ENCODE measurements at regions not wholly inside any gene's neighbourhood (a gene's known extent, or its start where the extent isn't known, plus 50 kb on each side); places are given as distances from the start of the nearest gene placed in this dataset.

GRCh38 chr3:18872466-18872865, 275.8 kb upstream of the KCNH8 start:
- H3K9me3 ChIP-seq, result no peaks in the 10 kb centered on the region
- H3K27me3 ChIP-seq, result no peaks in the 10 kb centered on the region
- no peak for DNase-seq
- H3K27ac ChIP-seq, result no peak overlapping the region
- intact Hi-C loops (cut with DNase I), result no loop called here
- 90 to 98% (median 94%) methylated on average over 1 of the region's 1 CpG for WGBS, 3 donors
- no peaks in the 10 kb centered on the region for H3K36me3 ChIP-seq
- no peak for TF ChIP-seq CTCF (IDR thresholded peaks at IDR 0.05)
- no peak for TF ChIP-seq EP300 (IDR thresholded peaks at IDR 0.05)
- TF ChIP-seq POLR2A (IDR thresholded peaks at IDR 0.05), result no peak
- H3K4me3 ChIP-seq, result no peak overlapping the region
- no peaks in the 10 kb centered on the region for H3K4me1 ChIP-seq (ENCODE audit: insufficient read depth)

- intact Hi-C loops (cut with DNase I), result no loop called here
- TF ChIP-seq EP300 (IDR thresholded peaks at IDR 0.05), result no peak
- no peak for TF ChIP-seq CTCF (IDR thresholded peaks at IDR 0.05)
- TF ChIP-seq POLR2A (IDR thresholded peaks at IDR 0.05), result no peak
- Histone ChIP-seq H3K27ac (no peak overlapping the region), H3K4me1 (ENCODE audit: insufficient read depth) (no peaks in the 10 kb centered on the region), H3K36me3 (no peaks in the 10 kb centered on the region), H3K4me3 (no peak overlapping the region), H3K27me3 (no peaks in the 10 kb centered on the region), H3K9me3 (no peaks in the 10 kb centered on the region)
- no peak for DNase-seq
- WGBS, 3 donors, result 82 to 88% (median 82%) methylated on average over 2 of the region's 2 CpGs
Observed at GRCh38 chr3:18870642-18871041, 277.7 kb upstream of the KCNH8 start.

- no peak for DNase-seq
- no peak for TF ChIP-seq CTCF (IDR thresholded peaks at IDR 0.05)
- no peak for TF ChIP-seq EP300 (IDR thresholded peaks at IDR 0.05)
- no peak for TF ChIP-seq POLR2A (IDR thresholded peaks at IDR 0.05)
- no peaks in the 10 kb centered on the region for H3K27me3 ChIP-seq
- H3K27ac ChIP-seq, result no peak overlapping the region
- no peak overlapping the region for H3K4me3 ChIP-seq
- H3K9me3 ChIP-seq, result no peaks in the 10 kb centered on the region
- no peaks in the 10 kb centered on the region for H3K4me1 ChIP-seq (ENCODE audit: insufficient read depth)
- H3K36me3 ChIP-seq, result no peaks in the 10 kb centered on the region
- WGBS, 3 donors, result 75 to 92% (median 88%) methylated on average over 1 of the region's 1 CpG
- intact Hi-C loops (cut with DNase I), result no loop called here
Observed at GRCh38 chr3:18870074-18870640, 278.2 kb upstream of the KCNH8 start.

GRCh38 chr3:18868911-18869689, 279.2 kb upstream of the KCNH8 start:
- no peaks in the 10 kb centered on the region for H3K27me3 ChIP-seq
- TF ChIP-seq CTCF (IDR thresholded peaks at IDR 0.05) (no peak), EP300 (IDR thresholded peaks at IDR 0.05) (no peak), POLR2A (IDR thresholded peaks at IDR 0.05) (no peak)
- WGBS, 3 donors, result 89 to 91% (median 91%) methylated on average over 4 of the region's 4 CpGs
- H3K27ac ChIP-seq, result no peak overlapping the region
- H3K9me3 ChIP-seq, result no peaks in the 10 kb centered on the region
- no peaks in the 10 kb centered on the region for H3K4me1 ChIP-seq (ENCODE audit: insufficient read depth)
- no peak for DNase-seq
- no peaks in the 10 kb centered on the region for H3K36me3 ChIP-seq
- intact Hi-C loops (cut with DNase I), result no loop called here
- no peak overlapping the region for H3K4me3 ChIP-seq

Data from ovary (tissue), 7 donors.